ENCODE measurements at regions not wholly inside any gene's neighbourhood (a gene's known extent, or its start where the extent isn't known, plus 50 kb on each side); places are given as distances from the start of the nearest gene placed in this dataset.

- H3K4me1 Mint-ChIP-seq = no peaks in the 10 kb centered on the region
- no peak for TF ChIP-seq ZNF114 (CRISPR knock-in tag; IDR thresholded peaks at IDR 0.05)
- TF ChIP-seq CTCF (conservative IDR thresholded peaks at IDR 0.05; ENCODE audit: low read depth in 2 of 2) = no peak
- TF ChIP-seq POLR2AphosphoS5 (IDR thresholded peaks at IDR 0.05; ENCODE audit: low read depth) = no peak
- no peak for DNase-seq (ENCODE audit: low spot score)
- Histone ChIP-seq H3K27ac (ENCODE audit: low read depth) (no peak overlapping the region), H3K4me2 (no peak overlapping the region), H2AFZ (no peak overlapping the region), H4K20me1 (replicated peaks; ENCODE audit: insufficient read depth) (no peaks in the 10 kb centered on the region), H3K4me1 (ENCODE audit: insufficient read depth) (no peaks in the 10 kb centered on the region), H3K4me3 (no peak overlapping the region), H3F3A (replicated peaks; ENCODE audit: low read depth) (no peaks in the 10 kb centered on the region), H3K27me3 (ENCODE audit: insufficient read depth) (no peaks in the 10 kb centered on the region), H3K79me2 (replicated peaks; ENCODE audit: insufficient read depth) (no peaks in the 10 kb centered on the region), H3K9me2 (ENCODE audit: insufficient read depth) (no peaks in the 10 kb centered on the region), H3K36me3 (ENCODE audit: insufficient read depth) (no peaks in the 10 kb centered on the region)
- H3K9me3 Mint-ChIP-seq = peaks cover 98% of the 10 kb centered on the region
- H3K4me3 Mint-ChIP-seq = no peak overlapping the region
- no peaks in the 10 kb centered on the region for H3K27me3 Mint-ChIP-seq (ENCODE audit: insufficient read depth, low read depth, poor library complexity)
- H3K36me3 Mint-ChIP-seq (ENCODE audit: low read depth) = peaks cover 40% of the 10 kb centered on the region
- no peak overlapping the region for H3K27ac Mint-ChIP-seq
- ATAC-seq = no peak
Measured at GRCh38 chr12:127728285-127728684, 538.7 kb upstream of the TMEM132C start.

GRCh38 chr12:127728729-127729128, 538.2 kb upstream of the TMEM132C start:
- no peak for ATAC-seq
- Mint-ChIP-seq H3K4me1 (no peaks in the 10 kb centered on the region), H3K4me3 (no peak overlapping the region), H3K9me3 (peaks cover 98% of the 10 kb centered on the region), H3K27me3 (ENCODE audit: insufficient read depth, low read depth, poor library complexity) (no peaks in the 10 kb centered on the region), H3K27ac (no peak overlapping the region), H3K36me3 (ENCODE audit: low read depth) (peaks cover 41% of the 10 kb centered on the region)
- Histone ChIP-seq H3K27me3 (ENCODE audit: insufficient read depth) (no peaks in the 10 kb centered on the region), H3K27ac (ENCODE audit: low read depth) (no peak overlapping the region), H3F3A (replicated peaks; ENCODE audit: low read depth) (no peaks in the 10 kb centered on the region), H3K4me2 (no peak overlapping the region), H3K9me2 (ENCODE audit: insufficient read depth) (no peaks in the 10 kb centered on the region), H2AFZ (no peak overlapping the region), H4K20me1 (replicated peaks; ENCODE audit: insufficient read depth) (no peaks in the 10 kb centered on the region), H3K4me1 (ENCODE audit: insufficient read depth) (no peaks in the 10 kb centered on the region), H3K4me3 (no peak overlapping the region), H3K79me2 (replicated peaks; ENCODE audit: insufficient read depth) (no peaks in the 10 kb centered on the region), H3K36me3 (ENCODE audit: insufficient read depth) (no peaks in the 10 kb centered on the region)
- DNase-seq (ENCODE audit: low spot score) = no peak
- no peak for TF ChIP-seq ETS1 (IDR thresholded peaks at IDR 0.05)
- TF ChIP-seq REST (IDR thresholded peaks at IDR 0.05; ENCODE audit: unreplicated experiment) = no peak
- no peak for TF ChIP-seq POLR2AphosphoS5 (IDR thresholded peaks at IDR 0.05; ENCODE audit: low read depth)
- TF ChIP-seq EZH2phosphoT487 (IDR thresholded peaks at IDR 0.05; ENCODE audit: unreplicated experiment) = no peak
- no peak for TF ChIP-seq ZNF462 (CRISPR knock-in tag; IDR thresholded peaks at IDR 0.05)
- TF ChIP-seq JUNB (IDR thresholded peaks at IDR 0.05; ENCODE audit: unreplicated experiment) = no peak
- no peak for TF ChIP-seq ZNF331 (CRISPR knock-in tag; IDR thresholded peaks at IDR 0.05; ENCODE audit: low read depth)
- no peak for TF ChIP-seq STAT1 (IDR thresholded peaks at IDR 0.05; ENCODE audit: unreplicated experiment)
